NB4 (cell line): ENCODE measurements at regions not wholly inside any gene's neighbourhood (a gene's known extent, or its start where the extent isn't known, plus 50 kb on each side); places are given as distances from the start of the nearest gene placed in this dataset.

ENCODE experiments used
- DNase-seq: peaks from one replicate; pipeline ENCODE4 v3.0.0; 2010; ENCODE audit warnings: low read depth
- H3K4me3 ChIP-seq: one replicate; pipeline ENCODE4 v1.5.1; 2011; ENCODE audit warnings: mild to moderate bottlenecking, low read depth, low read length, moderate library complexity
- CTCF ChIP-seq: IDR thresholded peaks from one replicate; pipeline ENCODE4 v1.5.1; 2012; ENCODE audit warnings: low read depth, low read length
- MAX ChIP-seq: IDR thresholded peaks from 2 replicates; pipeline ENCODE4 v1.6.1; 2011; ENCODE audit warnings: low read depth, low read length
- MYC ChIP-seq: IDR thresholded peaks from 2 replicates; pipeline ENCODE4 v1.6.1; 2011; ENCODE audit warnings: low read depth, low read length
- POLR2A ChIP-seq: IDR thresholded peaks from 2 replicates; pipeline ENCODE4 v1.6.1; 2011; ENCODE audit warnings: mild to moderate bottlenecking; ENCODE audit not compliant: insufficient read length; ENCODE audit errors: extremely low read depth

- TF ChIP-seq POLR2A = no peak
- TF ChIP-seq CTCF = no peak
- no peak for TF ChIP-seq MAX
- TF ChIP-seq MYC = no peak
- H3K4me3 ChIP-seq = no peak overlapping the region
- DNase-seq = no peak
These were observed 408.7 kb upstream of the PSMD7 start for GRCh38 chr16:73887911-73888310.

- DNase-seq = no peak
- no peak overlapping the region for H3K4me3 ChIP-seq
- TF ChIP-seq POLR2A (no peak), CTCF (no peak), MYC (no peak), MAX (no peak)
These were observed 410.2 kb upstream of the PSMD7 start for GRCh38 chr16:73886426-73886825.

GRCh38 chr16:73885319-73885718, 411.3 kb upstream of the PSMD7 start:
- H3K4me3 ChIP-seq = no peak overlapping the region
- TF ChIP-seq CTCF (no peak), POLR2A (no peak), MAX (no peak), MYC (no peak)

GRCh38 chr16:73883841-73884240, 412.8 kb upstream of the PSMD7 start:
- no peak overlapping the region for H3K4me3 ChIP-seq
- TF ChIP-seq MYC (no peak), MAX (no peak), CTCF (no peak), POLR2A (no peak)
- DNase-seq = no peak

More at GRCh38 chr16:73885319-73885718, 411.3 kb upstream of the PSMD7 start:
- DNase-seq = no peak

- DNase-seq = no peak
- no peak for TF ChIP-seq POLR2A
- TF ChIP-seq CTCF = no peak
- TF ChIP-seq MAX = no peak
- no peak for TF ChIP-seq MYC
- no peak overlapping the region for H3K4me3 ChIP-seq
These were observed 413.5 kb upstream of the PSMD7 start for GRCh38 chr16:73883126-73883525.

- DNase-seq = no peak
- no peak overlapping the region for H3K4me3 ChIP-seq
- TF ChIP-seq MYC = no peak
These were observed 414.0 kb upstream of the PSMD7 start for GRCh38 chr16:73882651-73883050.
